ENCODE measurements at regions not wholly inside any gene's neighbourhood (a gene's known extent, or its start where the extent isn't known, plus 50 kb on each side); places are given as distances from the start of the nearest gene placed in this dataset.

GRCh38 chr7:13091974-13092707 lies 404.7 kb downstream of the ARL4A start:
- H3K27me3 ChIP-seq (ENCODE audit: insufficient read depth, poor library complexity, severe bottlenecking) = no peaks in the 10 kb centered on the region
- no peak overlapping the region for H3K27ac ChIP-seq (replicated peaks)
- DNase-seq (ENCODE audit: low read depth in 1 of 2, low spot score in 1 of 2) = no peak
- TF ChIP-seq SPI1 (IDR thresholded peaks at IDR 0.05; ENCODE audit: borderline replicate concordance, low read depth) (no peak), GABPA (IDR thresholded peaks at IDR 0.05; ENCODE audit: low read depth) (no peak), POLR2AphosphoS5 (IDR thresholded peaks at IDR 0.05; ENCODE audit: low read depth) (no peak), CTCF (IDR thresholded peaks at IDR 0.05; ENCODE audit: insufficient read depth, low read length) (no peak)
- TF ChIP-seq, protein P1, sequence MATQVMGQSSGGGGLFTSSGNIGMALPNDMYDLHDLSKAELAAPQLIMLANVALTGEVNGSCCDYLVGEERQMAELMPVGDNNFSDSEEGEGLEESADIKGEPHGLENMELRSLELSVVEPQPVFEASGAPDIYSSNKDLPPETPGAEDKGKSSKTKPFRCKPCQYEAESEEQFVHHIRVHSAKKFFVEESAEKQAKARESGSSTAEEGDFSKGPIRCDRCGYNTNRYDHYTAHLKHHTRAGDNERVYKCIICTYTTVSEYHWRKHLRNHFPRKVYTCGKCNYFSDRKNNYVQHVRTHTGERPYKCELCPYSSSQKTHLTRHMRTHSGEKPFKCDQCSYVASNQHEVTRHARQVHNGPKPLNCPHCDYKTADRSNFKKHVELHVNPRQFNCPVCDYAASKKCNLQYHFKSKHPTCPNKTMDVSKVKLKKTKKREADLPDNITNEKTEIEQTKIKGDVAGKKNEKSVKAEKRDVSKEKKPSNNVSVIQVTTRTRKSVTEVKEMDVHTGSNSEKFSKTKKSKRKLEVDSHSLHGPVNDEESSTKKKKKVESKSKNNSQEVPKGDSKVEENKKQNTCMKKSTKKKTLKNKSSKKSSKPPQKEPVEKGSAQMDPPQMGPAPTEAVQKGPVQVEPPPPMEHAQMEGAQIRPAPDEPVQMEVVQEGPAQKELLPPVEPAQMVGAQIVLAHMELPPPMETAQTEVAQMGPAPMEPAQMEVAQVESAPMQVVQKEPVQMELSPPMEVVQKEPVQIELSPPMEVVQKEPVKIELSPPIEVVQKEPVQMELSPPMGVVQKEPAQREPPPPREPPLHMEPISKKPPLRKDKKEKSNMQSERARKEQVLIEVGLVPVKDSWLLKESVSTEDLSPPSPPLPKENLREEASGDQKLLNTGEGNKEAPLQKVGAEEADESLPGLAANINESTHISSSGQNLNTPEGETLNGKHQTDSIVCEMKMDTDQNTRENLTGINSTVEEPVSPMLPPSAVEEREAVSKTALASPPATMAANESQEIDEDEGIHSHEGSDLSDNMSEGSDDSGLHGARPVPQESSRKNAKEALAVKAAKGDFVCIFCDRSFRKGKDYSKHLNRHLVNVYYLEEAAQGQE (IDR thresholded peaks at IDR 0.05; ENCODE audit: insufficient replicate concordance, low read depth) = no peak
- H3K4me3 ChIP-seq (replicated peaks; ENCODE audit: insufficient read depth, low read length) = no peak overlapping the region

DNA sequence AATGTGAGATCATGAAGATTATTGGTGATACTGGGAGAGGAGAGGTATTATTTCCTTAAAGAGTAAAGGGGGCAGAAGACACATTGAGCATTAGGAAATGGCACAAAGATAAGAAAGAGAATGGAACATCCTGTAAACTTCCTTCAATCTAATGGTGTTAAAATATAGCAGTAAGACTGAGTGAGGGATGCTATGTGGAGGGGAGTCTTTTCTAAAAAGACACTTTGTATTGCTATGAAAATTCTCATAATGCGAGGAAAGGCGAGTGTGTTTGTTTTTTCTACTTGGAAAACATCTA lies 405.2 kb downstream of the ARL4A start:
- DNase-seq (ENCODE audit: low read depth in 1 of 2, low spot score in 1 of 2) = no peak
- no peak overlapping the region for H3K27ac ChIP-seq (replicated peaks)
- no peaks in the 10 kb centered on the region for H3K27me3 ChIP-seq (ENCODE audit: insufficient read depth, poor library complexity, severe bottlenecking)
- no peak for TF ChIP-seq GABPA (IDR thresholded peaks at IDR 0.05; ENCODE audit: low read depth)
- no peak for TF ChIP-seq POLR2AphosphoS5 (IDR thresholded peaks at IDR 0.05; ENCODE audit: low read depth)
- no peak for TF ChIP-seq SPI1 (IDR thresholded peaks at IDR 0.05; ENCODE audit: borderline replicate concordance, low read depth)
- TF ChIP-seq, protein P1 (IDR thresholded peaks at IDR 0.05; ENCODE audit: insufficient replicate concordance, low read depth) = no peak
- no peak overlapping the region for H3K4me3 ChIP-seq (replicated peaks; ENCODE audit: insufficient read depth, low read length)

- no peak overlapping the region for H3K27ac ChIP-seq (replicated peaks)
- no peaks in the 10 kb centered on the region for H3K27me3 ChIP-seq (ENCODE audit: insufficient read depth, poor library complexity, severe bottlenecking)
- TF ChIP-seq CTCF (IDR thresholded peaks at IDR 0.05; ENCODE audit: insufficient read depth, low read length) = no peak
- no peak for TF ChIP-seq GABPA (IDR thresholded peaks at IDR 0.05; ENCODE audit: low read depth)
- TF ChIP-seq, protein P1 (IDR thresholded peaks at IDR 0.05; ENCODE audit: insufficient replicate concordance, low read depth) = no peak
- TF ChIP-seq SPI1 (IDR thresholded peaks at IDR 0.05; ENCODE audit: borderline replicate concordance, low read depth) = no peak
- no peak for TF ChIP-seq POLR2AphosphoS5 (IDR thresholded peaks at IDR 0.05; ENCODE audit: low read depth)
- DNase-seq (ENCODE audit: low read depth in 1 of 2, low spot score in 1 of 2) = no peak
- H3K4me3 ChIP-seq (replicated peaks; ENCODE audit: insufficient read depth, low read length) = no peak overlapping the region
Measured at GRCh38 chr7:13093160-13093559, 405.7 kb downstream of the ARL4A start.
